Loucy (cell line): ENCODE measurements at regions not wholly inside any gene's neighbourhood (a gene's known extent, or its start where the extent isn't known, plus 50 kb on each side); places are given as distances from the start of the nearest gene placed in this dataset.

Experiments used
- EZH2phosphoT487 ChIP-seq: fragments of 200-600 bp; IDR thresholded peaks from 2 replicates; pipeline ENCODE4 v1.6.1; 2018; ENCODE audit warnings: antibody characterized with exemption, mild to moderate bottlenecking, moderate library complexity, borderline replicate concordance
- TF ChIP-seq, protein P1 (sequence below): fragments of 200-600 bp; sonication (generic); conservative IDR thresholded peaks from 2 replicates; pipeline ENCODE4 v1.5.1; 2014; ENCODE audit warnings: mild to moderate bottlenecking, antibody characterized with exemption, low read length

DNA sequence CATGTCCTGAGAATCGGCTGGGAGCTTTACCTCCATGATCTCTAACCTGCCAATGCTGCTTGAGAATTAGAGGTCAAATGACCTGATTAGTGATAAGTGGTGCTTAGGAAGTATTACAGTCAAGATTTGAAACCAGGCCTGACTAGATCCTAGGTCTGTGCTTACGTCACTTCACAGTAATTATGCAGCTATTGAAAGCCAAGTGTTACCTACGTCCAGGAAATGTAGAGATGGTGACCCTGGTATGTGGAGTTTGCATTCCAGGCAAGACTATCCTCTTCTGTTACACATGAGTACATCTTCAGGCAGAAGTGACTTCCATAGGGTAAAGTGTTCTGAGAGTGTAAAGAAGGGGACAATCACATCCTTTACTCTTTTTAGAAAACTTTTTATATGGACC, 530.4 kb upstream of the TENM4 start:
- TF ChIP-seq, protein P1, sequence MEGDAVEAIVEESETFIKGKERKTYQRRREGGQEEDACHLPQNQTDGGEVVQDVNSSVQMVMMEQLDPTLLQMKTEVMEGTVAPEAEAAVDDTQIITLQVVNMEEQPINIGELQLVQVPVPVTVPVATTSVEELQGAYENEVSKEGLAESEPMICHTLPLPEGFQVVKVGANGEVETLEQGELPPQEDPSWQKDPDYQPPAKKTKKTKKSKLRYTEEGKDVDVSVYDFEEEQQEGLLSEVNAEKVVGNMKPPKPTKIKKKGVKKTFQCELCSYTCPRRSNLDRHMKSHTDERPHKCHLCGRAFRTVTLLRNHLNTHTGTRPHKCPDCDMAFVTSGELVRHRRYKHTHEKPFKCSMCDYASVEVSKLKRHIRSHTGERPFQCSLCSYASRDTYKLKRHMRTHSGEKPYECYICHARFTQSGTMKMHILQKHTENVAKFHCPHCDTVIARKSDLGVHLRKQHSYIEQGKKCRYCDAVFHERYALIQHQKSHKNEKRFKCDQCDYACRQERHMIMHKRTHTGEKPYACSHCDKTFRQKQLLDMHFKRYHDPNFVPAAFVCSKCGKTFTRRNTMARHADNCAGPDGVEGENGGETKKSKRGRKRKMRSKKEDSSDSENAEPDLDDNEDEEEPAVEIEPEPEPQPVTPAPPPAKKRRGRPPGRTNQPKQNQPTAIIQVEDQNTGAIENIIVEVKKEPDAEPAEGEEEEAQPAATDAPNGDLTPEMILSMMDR, result no peak
- TF ChIP-seq EZH2phosphoT487, result no peak
